ENCODE measurements at regions not wholly inside any gene's neighbourhood (a gene's known extent, or its start where the extent isn't known, plus 50 kb on each side); places are given as distances from the start of the nearest gene placed in this dataset.

DNA sequence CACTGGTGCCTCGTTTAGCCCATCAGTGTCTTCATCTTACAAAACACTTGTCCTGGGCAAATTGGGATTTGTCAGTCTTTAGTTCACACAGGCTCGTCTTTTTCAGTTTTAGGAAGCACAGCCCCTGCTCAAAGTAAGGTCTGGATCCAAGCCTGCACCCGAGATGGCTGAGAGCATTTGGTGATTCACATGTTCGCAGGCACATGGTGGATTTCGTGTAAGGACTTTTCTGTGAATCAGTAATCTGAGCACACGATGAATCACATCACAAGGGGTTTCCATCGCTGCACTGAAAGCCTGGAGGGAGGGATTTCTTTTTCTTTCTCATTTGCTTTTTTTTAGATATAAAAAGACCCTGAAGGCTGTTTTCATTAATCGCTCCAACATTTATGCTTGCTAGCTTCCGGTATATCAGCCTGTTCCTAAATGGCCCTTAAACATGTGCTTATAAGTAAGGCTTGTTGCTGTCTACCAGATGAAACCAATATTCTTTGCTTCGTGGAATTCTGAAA, 435.6 kb upstream of the ATP10A start:
- TF ChIP-seq POLR2AphosphoS5 (IDR thresholded peaks at IDR 0.05; ENCODE audit: low read depth, low read length): no peak
- no peak for TF ChIP-seq TAF1 (IDR thresholded peaks at IDR 0.05; ENCODE audit: borderline replicate concordance, insufficient read depth, low read length)
- TF ChIP-seq, protein P1, sequence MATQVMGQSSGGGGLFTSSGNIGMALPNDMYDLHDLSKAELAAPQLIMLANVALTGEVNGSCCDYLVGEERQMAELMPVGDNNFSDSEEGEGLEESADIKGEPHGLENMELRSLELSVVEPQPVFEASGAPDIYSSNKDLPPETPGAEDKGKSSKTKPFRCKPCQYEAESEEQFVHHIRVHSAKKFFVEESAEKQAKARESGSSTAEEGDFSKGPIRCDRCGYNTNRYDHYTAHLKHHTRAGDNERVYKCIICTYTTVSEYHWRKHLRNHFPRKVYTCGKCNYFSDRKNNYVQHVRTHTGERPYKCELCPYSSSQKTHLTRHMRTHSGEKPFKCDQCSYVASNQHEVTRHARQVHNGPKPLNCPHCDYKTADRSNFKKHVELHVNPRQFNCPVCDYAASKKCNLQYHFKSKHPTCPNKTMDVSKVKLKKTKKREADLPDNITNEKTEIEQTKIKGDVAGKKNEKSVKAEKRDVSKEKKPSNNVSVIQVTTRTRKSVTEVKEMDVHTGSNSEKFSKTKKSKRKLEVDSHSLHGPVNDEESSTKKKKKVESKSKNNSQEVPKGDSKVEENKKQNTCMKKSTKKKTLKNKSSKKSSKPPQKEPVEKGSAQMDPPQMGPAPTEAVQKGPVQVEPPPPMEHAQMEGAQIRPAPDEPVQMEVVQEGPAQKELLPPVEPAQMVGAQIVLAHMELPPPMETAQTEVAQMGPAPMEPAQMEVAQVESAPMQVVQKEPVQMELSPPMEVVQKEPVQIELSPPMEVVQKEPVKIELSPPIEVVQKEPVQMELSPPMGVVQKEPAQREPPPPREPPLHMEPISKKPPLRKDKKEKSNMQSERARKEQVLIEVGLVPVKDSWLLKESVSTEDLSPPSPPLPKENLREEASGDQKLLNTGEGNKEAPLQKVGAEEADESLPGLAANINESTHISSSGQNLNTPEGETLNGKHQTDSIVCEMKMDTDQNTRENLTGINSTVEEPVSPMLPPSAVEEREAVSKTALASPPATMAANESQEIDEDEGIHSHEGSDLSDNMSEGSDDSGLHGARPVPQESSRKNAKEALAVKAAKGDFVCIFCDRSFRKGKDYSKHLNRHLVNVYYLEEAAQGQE (IDR thresholded peaks at IDR 0.05; ENCODE audit: insufficient read depth in 1 of 2, low read depth in 2 of 2, low read length in 2 of 2): no peak

DNA sequence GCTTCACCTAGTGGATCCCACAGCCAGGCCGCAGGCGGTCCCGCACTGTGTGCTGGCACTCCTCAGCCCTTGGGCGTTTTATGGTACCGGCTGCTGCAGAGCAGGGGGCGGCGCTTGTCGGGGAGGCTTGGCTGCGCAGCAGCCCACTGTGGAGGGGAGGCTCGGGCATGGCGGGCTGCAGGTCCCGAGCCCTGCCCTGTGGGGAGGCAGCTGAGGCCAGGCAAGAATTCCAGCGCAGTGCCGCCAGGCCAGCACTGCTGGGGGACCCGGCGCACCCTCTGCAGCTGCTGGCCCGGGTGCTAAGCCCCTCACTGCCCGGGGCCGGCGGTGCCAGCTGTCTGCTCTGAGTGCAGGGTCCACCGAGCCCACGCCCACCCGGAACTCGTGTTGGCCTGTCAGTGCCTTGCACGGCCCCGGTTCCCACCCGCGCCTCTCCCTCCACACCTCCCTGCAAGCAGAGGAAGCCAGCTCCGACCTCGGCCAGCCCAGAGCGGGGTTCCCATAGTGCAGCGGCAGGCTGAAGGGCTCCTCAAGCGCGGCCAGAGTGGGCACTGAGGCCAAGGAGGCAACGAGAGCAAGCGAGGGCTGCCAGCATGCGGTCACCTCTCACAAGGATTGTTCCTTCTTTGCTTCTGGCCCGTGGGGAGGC, 435.0 kb upstream of the ATP10A start:
- TF ChIP-seq TAF1 (IDR thresholded peaks at IDR 0.05; ENCODE audit: borderline replicate concordance, insufficient read depth, low read length): no peak
- TF ChIP-seq FOXP2 (optimal IDR thresholded peaks at IDR 0.05; ENCODE audit: borderline replicate concordance, extremely low read depth, extremely low read length, insufficient read depth): no peak
- no peak for TF ChIP-seq POLR2AphosphoS5 (IDR thresholded peaks at IDR 0.05; ENCODE audit: low read depth, low read length)
- TF ChIP-seq SIN3A (IDR thresholded peaks at IDR 0.05; ENCODE audit: borderline replicate concordance, insufficient read depth, low read length): no peak

DNA sequence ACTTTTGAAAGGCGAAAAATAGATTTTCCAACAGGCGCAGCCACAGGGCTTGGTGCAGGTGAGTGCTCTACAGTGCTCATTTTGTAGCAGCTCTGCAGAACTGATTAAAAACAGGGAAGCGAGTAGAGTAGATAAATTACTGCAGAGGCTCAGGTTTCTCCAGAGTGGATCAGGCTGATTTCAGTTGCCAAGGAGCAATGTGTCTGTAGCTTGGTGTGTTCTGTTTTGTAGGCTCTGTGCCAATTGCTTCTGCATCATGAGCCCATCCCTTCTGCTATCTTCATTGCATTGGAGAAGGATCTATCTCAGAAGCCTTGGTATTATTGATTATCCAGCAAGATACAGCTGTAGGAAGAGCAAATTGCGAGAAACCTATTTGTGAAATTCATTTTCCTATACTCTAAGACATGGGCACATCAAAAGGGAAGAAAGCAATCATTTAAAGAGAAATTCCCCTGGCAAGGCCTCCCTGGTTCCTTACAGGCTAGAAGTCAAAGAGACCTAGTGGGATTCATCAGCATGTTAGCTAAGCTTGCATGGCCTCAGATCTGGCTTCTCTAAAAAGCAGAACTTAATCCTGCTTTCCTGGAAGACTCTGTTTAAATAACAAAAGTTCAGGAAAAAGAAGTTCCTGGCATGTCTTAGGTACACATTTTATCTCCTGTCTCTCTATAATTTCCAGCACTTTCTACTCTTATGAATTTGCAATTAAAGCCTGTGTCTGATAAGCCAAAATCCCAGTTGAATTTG, 432.4 kb upstream of the ATP10A start:
- TF ChIP-seq TAF1 (IDR thresholded peaks at IDR 0.05; ENCODE audit: borderline replicate concordance, insufficient read depth, low read length) (no peak), POLR2AphosphoS5 (IDR thresholded peaks at IDR 0.05; ENCODE audit: low read depth, low read length) (no peak), SIN3A (IDR thresholded peaks at IDR 0.05; ENCODE audit: borderline replicate concordance, insufficient read depth, low read length) (no peak)

DNA sequence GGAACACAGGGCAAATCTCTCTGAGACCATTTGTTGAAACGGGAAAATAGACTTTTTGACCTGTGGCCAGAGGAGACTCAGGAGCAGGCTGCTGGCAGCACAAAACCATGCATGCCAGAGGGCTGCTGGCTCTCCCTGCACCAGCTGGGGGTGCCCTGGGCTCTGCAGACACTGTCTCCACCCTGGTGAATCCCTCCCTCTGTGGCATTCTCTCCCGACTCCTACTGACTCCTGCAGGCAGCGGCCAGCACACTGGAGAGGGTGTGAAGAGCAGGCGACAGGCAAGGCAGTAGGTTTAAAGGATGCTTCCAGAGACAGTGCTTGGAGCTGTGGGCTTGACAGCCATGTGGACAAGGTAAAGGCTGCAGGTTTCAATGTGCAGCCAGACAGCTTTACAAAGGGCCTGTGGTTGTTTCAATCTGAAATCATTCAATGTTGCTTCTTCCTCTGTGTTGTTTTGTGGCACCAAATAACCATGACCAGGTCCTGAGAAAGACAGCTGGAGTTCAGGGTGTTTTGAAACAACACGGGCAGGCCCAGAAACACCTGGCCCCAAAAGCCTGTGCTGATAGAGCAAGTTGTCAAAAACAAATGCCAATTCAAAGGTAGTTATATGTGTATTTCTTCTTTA, 431.0 kb upstream of the ATP10A start:
- TF ChIP-seq, protein P1 (IDR thresholded peaks at IDR 0.05; ENCODE audit: insufficient read depth in 1 of 2, low read depth in 2 of 2, low read length in 2 of 2): no peak
- TF ChIP-seq FOXP2 (optimal IDR thresholded peaks at IDR 0.05; ENCODE audit: borderline replicate concordance, extremely low read depth, extremely low read length, insufficient read depth) (no peak), SIN3A (IDR thresholded peaks at IDR 0.05; ENCODE audit: borderline replicate concordance, insufficient read depth, low read length) (no peak)

DNA sequence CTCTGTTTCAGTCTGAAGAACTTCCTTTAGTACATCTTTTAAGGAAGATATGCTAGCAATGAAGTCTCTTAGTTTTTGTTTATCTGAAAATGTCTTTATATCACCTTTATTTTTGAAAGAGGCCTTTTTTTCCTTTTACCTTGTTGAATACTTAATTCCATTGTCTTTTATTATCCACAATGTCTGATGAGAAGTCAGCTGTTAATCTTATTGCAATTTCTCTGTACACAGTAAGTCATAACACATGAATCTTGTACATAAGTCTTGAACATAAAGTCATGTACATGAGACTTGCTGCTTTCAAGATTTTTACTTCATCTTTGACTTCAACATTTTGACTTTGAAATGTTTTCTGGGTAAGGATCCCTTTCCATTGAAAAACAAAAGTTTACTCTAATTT, 424.3 kb upstream of the ATP10A start:
- TF ChIP-seq FOXP2 (optimal IDR thresholded peaks at IDR 0.05; ENCODE audit: borderline replicate concordance, extremely low read depth, extremely low read length, insufficient read depth) (no peak), POLR2AphosphoS5 (IDR thresholded peaks at IDR 0.05; ENCODE audit: low read depth, low read length) (no peak), SIN3A (IDR thresholded peaks at IDR 0.05; ENCODE audit: borderline replicate concordance, insufficient read depth, low read length) (no peak), TAF1 (IDR thresholded peaks at IDR 0.05; ENCODE audit: borderline replicate concordance, insufficient read depth, low read length) (no peak)
- TF ChIP-seq, protein P1 (IDR thresholded peaks at IDR 0.05; ENCODE audit: insufficient read depth in 1 of 2, low read depth in 2 of 2, low read length in 2 of 2): no peak

DNA sequence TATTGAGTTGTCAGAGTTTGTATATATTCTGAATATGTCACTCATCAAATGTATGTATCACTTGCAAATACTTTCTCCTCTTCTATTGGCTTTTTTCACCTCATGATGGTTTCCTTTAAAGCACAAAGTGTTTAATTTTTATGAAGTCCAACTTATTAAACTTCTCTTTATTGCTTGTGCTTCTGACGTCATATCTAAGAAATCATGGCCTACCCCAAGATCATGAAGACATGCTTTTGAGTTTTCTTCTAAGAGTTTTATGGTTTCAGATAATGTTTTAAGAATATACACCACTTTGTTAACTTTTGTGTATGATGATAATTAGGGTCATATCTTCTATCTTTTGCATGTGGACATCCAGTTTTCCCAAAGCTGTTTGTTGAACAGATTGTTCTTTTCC, 417.2 kb upstream of the ATP10A start:
- TF ChIP-seq, protein P1 (IDR thresholded peaks at IDR 0.05; ENCODE audit: insufficient read depth in 1 of 2, low read depth in 2 of 2, low read length in 2 of 2): no peak
- TF ChIP-seq TAF1 (IDR thresholded peaks at IDR 0.05; ENCODE audit: borderline replicate concordance, insufficient read depth, low read length) (no peak), POLR2AphosphoS5 (IDR thresholded peaks at IDR 0.05; ENCODE audit: low read depth, low read length) (no peak), FOXP2 (optimal IDR thresholded peaks at IDR 0.05; ENCODE audit: borderline replicate concordance, extremely low read depth, extremely low read length, insufficient read depth) (no peak), SIN3A (IDR thresholded peaks at IDR 0.05; ENCODE audit: borderline replicate concordance, insufficient read depth, low read length) (no peak)
